OCI-LY3 (cell line): ENCODE measurements at regions not wholly inside any gene's neighbourhood (a gene's known extent, or its start where the extent isn't known, plus 50 kb on each side); places are given as distances from the start of the nearest gene placed in this dataset.

Source experiments
- H2AFZ ChIP-seq: fragments of 200-600, 300-600 bp; shearing (Covaris generic); 2 replicates; pipeline ENCODE4 v1.6.0; 2014; ENCODE audit warnings: antibody characterized with exemption, low read depth, low read length
- H3K27ac ChIP-seq: fragments of 200-600, 300-600 bp; sonication (generic); 2 replicates; pipeline ENCODE4 v1.5.1; 2014; ENCODE audit warnings: mild to moderate bottlenecking, low read length, moderate library complexity, mixed read lengths
- H3K27me3 ChIP-seq: fragments of 200-600, 300-600 bp; sonication (generic); 2 replicates; pipeline ENCODE4 v1.6.1; 2014; ENCODE audit warnings: low read depth, low read length, mixed read lengths
- H3K36me3 ChIP-seq: fragments of 200-600, 300-600 bp; sonication (generic); replicated peaks from 2 replicates; pipeline ENCODE3; 2014; ENCODE audit warnings: low read depth, low read length, mixed read lengths
- H3K4me1 ChIP-seq: fragments of 300-600, 200-600 bp; sonication (generic); 2 replicates; pipeline ENCODE4 v1.6.1; 2014; ENCODE audit warnings: low read length, mixed read lengths
- H3K4me2 ChIP-seq: fragments of 200-600, 300-600 bp; sonication (generic); 2 replicates; pipeline ENCODE4 v1.6.1; 2014; ENCODE audit warnings: low read length, mixed read lengths
- H3K4me3 ChIP-seq: fragments of 300-600, 200-600 bp; sonication (generic); 2 replicates; pipeline ENCODE4 v1.5.1; 2014; ENCODE audit warnings: antibody characterized with exemption, mild to moderate bottlenecking, low read length, moderate library complexity
- H3K79me2 ChIP-seq: fragments of 300-600, 200-600 bp; shearing (Covaris generic); 2 replicates; pipeline ENCODE4 v1.6.1; 2014; ENCODE audit warnings: mild to moderate bottlenecking, low read length, mixed read lengths
- H3K9ac ChIP-seq: fragments of 300-600, 200-600 bp; shearing (Covaris generic); 2 replicates; pipeline ENCODE4 v1.6.0; 2014; ENCODE audit warnings: mild to moderate bottlenecking, low read length, moderate library complexity
- H3K9me3 ChIP-seq: fragments of 200-600, 300-600 bp; shearing (Covaris generic); 2 replicates; pipeline ENCODE4 v1.6.1; 2014; ENCODE audit warnings: low read length, mixed read lengths; ENCODE audit not compliant: insufficient read depth
- H4K20me1 ChIP-seq: fragments of 200-600, 300-600 bp; sonication (generic); 2 replicates; pipeline ENCODE4 v1.6.1; 2016; ENCODE audit warnings: low read length, mixed read lengths; ENCODE audit not compliant: insufficient read depth
- EZH2phosphoT487 ChIP-seq: fragments of 200-600 bp; shearing (Covaris generic); IDR thresholded peaks from 2 replicates; pipeline ENCODE4 v1.6.1; 2018; ENCODE audit warnings: antibody characterized with exemption, mixed run types, low read depth
- TF ChIP-seq, protein P1 (sequence below): fragments of 200-600, 300-600 bp; sonication (generic); IDR thresholded peaks from 2 replicates; pipeline ENCODE4 v1.5.1; 2014; ENCODE audit warnings: antibody characterized with exemption, low read length, low read depth

- H3K27ac ChIP-seq, result no peak overlapping the region
- H3K4me1 ChIP-seq, result no peaks in the 10 kb centered on the region
- no peaks in the 10 kb centered on the region for H3K9me3 ChIP-seq
- no peaks in the 10 kb centered on the region for H4K20me1 ChIP-seq
- H3K4me3 ChIP-seq, result no peak overlapping the region
- H3K79me2 ChIP-seq, result no peaks in the 10 kb centered on the region
- H3K4me2 ChIP-seq, result no peak overlapping the region
- no peak overlapping the region for H2AFZ ChIP-seq
- no peak overlapping the region for H3K9ac ChIP-seq
- TF ChIP-seq, protein P1, sequence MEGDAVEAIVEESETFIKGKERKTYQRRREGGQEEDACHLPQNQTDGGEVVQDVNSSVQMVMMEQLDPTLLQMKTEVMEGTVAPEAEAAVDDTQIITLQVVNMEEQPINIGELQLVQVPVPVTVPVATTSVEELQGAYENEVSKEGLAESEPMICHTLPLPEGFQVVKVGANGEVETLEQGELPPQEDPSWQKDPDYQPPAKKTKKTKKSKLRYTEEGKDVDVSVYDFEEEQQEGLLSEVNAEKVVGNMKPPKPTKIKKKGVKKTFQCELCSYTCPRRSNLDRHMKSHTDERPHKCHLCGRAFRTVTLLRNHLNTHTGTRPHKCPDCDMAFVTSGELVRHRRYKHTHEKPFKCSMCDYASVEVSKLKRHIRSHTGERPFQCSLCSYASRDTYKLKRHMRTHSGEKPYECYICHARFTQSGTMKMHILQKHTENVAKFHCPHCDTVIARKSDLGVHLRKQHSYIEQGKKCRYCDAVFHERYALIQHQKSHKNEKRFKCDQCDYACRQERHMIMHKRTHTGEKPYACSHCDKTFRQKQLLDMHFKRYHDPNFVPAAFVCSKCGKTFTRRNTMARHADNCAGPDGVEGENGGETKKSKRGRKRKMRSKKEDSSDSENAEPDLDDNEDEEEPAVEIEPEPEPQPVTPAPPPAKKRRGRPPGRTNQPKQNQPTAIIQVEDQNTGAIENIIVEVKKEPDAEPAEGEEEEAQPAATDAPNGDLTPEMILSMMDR, result no peak
- no peak for TF ChIP-seq EZH2phosphoT487
- no peaks in the 10 kb centered on the region for H3K27me3 ChIP-seq
- no peaks in the 10 kb centered on the region for H3K36me3 ChIP-seq
Measured at GRCh38 chr5:156153602-156154001, 173.4 kb upstream of the SGCD start.

GRCh38 chr5:156154757-156155156 lies 172.2 kb upstream of the SGCD start:
- Histone ChIP-seq H3K9ac (no peak overlapping the region), H2AFZ (no peak overlapping the region), H3K4me2 (no peak overlapping the region), H3K4me1 (no peaks in the 10 kb centered on the region), H3K79me2 (no peaks in the 10 kb centered on the region), H3K4me3 (no peak overlapping the region), H4K20me1 (no peaks in the 10 kb centered on the region), H3K36me3 (no peaks in the 10 kb centered on the region), H3K9me3 (no peaks in the 10 kb centered on the region), H3K27me3 (no peaks in the 10 kb centered on the region), H3K27ac (no peak overlapping the region)
- TF ChIP-seq EZH2phosphoT487, result no peak
- TF ChIP-seq, protein P1, result no peak

DNA sequence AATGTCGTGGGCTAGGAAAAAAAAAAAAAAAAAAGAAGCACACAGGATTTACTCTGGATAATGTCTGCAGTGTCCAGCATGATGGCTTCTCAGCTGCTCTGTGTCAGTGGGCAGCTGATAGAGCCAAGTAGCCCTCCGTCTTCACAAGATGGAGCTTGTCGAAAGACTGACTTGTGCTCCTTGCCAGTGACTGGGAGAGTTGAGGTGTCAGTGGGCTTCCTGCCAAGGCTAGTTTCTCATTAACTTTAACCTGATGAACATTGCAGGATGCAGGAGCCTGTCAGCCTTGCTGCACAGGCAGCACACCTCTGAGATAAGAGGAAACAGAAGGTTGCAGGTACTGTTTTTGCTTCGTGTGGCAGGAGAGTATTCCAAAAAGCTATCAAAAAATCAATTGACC lies 171.4 kb upstream of the SGCD start:
- no peaks in the 10 kb centered on the region for H3K36me3 ChIP-seq
- no peaks in the 10 kb centered on the region for H3K27me3 ChIP-seq
- H3K4me2 ChIP-seq, result no peak overlapping the region
- no peaks in the 10 kb centered on the region for H4K20me1 ChIP-seq
- no peaks in the 10 kb centered on the region for H3K9me3 ChIP-seq
- H3K79me2 ChIP-seq, result no peaks in the 10 kb centered on the region
- no peak overlapping the region for H3K27ac ChIP-seq
- no peak overlapping the region for H3K4me3 ChIP-seq
- no peaks in the 10 kb centered on the region for H3K4me1 ChIP-seq
- H2AFZ ChIP-seq, result no peak overlapping the region
- TF ChIP-seq, protein P1, result no peak
- no peak for TF ChIP-seq EZH2phosphoT487
- no peak overlapping the region for H3K9ac ChIP-seq

GRCh38 chr5:156164306-156164705 lies 162.7 kb upstream of the SGCD start:
- no peaks in the 10 kb centered on the region for H4K20me1 ChIP-seq
- no peak overlapping the region for H3K4me3 ChIP-seq
- no peak overlapping the region for H3K27ac ChIP-seq
- H3K27me3 ChIP-seq, result no peaks in the 10 kb centered on the region
- TF ChIP-seq, protein P1, result no peak
- no peak for TF ChIP-seq EZH2phosphoT487
- H2AFZ ChIP-seq, result no peak overlapping the region
- no peaks in the 10 kb centered on the region for H3K36me3 ChIP-seq
- H3K9ac ChIP-seq, result no peak overlapping the region
- H3K4me2 ChIP-seq, result no peak overlapping the region
- H3K9me3 ChIP-seq, result no peaks in the 10 kb centered on the region
- no peaks in the 10 kb centered on the region for H3K79me2 ChIP-seq
- H3K4me1 ChIP-seq, result no peaks in the 10 kb centered on the region
